MM.1S (cell line): ENCODE measurements at regions not wholly inside any gene's neighbourhood (a gene's known extent, or its start where the extent isn't known, plus 50 kb on each side); places are given as distances from the start of the nearest gene placed in this dataset.

Experiments
- DNase-seq: peaks from one replicate; pipeline ENCODE4 v3.0.0-alpha.2; 2015
- H2AFZ ChIP-seq: fragments of 300-600 bp; sonication (generic); 2 replicates; pipeline ENCODE4 v1.6.0; 2016; ENCODE audit warnings: antibody characterized with exemption, low read length
- H3F3A ChIP-seq: fragments of 300-600 bp; sonication (generic); 2 replicates; pipeline ENCODE4 v1.6.1; 2016; ENCODE audit warnings: mild to moderate bottlenecking, antibody characterized with exemption, low read length, moderate library complexity, mixed read lengths; ENCODE audit not compliant: insufficient read depth
- H3K27ac ChIP-seq: fragments of 300-600 bp; sonication (generic); 2 replicates; pipeline ENCODE4 v1.5.1; 2016; ENCODE audit warnings: mild to moderate bottlenecking, low read length
- H3K27me3 ChIP-seq: fragments of 300-600 bp; sonication (generic); replicated peaks from 2 replicates; pipeline ENCODE4 v1.6.0; 2016; ENCODE audit warnings: low read length; ENCODE audit not compliant: insufficient read depth
- H3K36me3 ChIP-seq: fragments of 300-600 bp; sonication (generic); replicated peaks from 2 replicates; pipeline ENCODE4 v1.6.1; 2016; ENCODE audit warnings: mild to moderate bottlenecking, low read length, mixed read lengths; ENCODE audit not compliant: insufficient read depth
- H3K4me1 ChIP-seq: fragments of 300-600 bp; sonication (generic); 2 replicates; pipeline ENCODE4 v1.6.1; 2016; ENCODE audit warnings: low read length, mixed read lengths
- H3K4me2 ChIP-seq: fragments of 300-600 bp; sonication (generic); 2 replicates; pipeline ENCODE4 v1.6.0; 2016; ENCODE audit warnings: low read depth, low read length
- H3K4me3 ChIP-seq: fragments of 300-600 bp; sonication (generic); 2 replicates; pipeline ENCODE4 v1.5.1; 2016; ENCODE audit warnings: low read length, mixed read lengths
- H3K79me2 ChIP-seq: fragments of 300-600 bp; sonication (generic); 2 replicates; pipeline ENCODE4 v1.6.1; 2016; ENCODE audit warnings: mixed run types, low read length, mixed read lengths
- H3K9ac ChIP-seq: fragments of 300-600 bp; sonication (generic); 2 replicates; pipeline ENCODE4 v1.6.1; 2016; ENCODE audit warnings: low read length, mixed read lengths
- H3K9me2 ChIP-seq: fragments of 300-600 bp; sonication (generic); replicated peaks from 2 replicates; pipeline ENCODE4 v1.6.1; 2016; ENCODE audit warnings: mild to moderate bottlenecking, low read length, mixed read lengths; ENCODE audit not compliant: insufficient read depth
- H3K9me3 ChIP-seq: fragments of 300-600 bp; sonication (generic); replicated peaks from 2 replicates; pipeline ENCODE4 v1.6.1; 2016; ENCODE audit warnings: mild to moderate bottlenecking, low read length, mixed read lengths; ENCODE audit not compliant: insufficient read depth
- H4K20me1 ChIP-seq: fragments of 300-600 bp; sonication (generic); 2 replicates; pipeline ENCODE4 v1.6.1; 2016; ENCODE audit warnings: mild to moderate bottlenecking, low read length, moderate library complexity, mixed read lengths; ENCODE audit not compliant: insufficient read depth
- EZH2 ChIP-seq: fragments of 300-600 bp; sonication (generic); optimal IDR thresholded peaks from 2 replicates; pipeline ENCODE3; 2017; ENCODE audit warnings: low read depth, mild to moderate bottlenecking, antibody characterized with exemption, low read length, mixed read lengths
- EZH2phosphoT487 ChIP-seq: fragments of 300-600 bp; sonication (generic); IDR thresholded peaks from 2 replicates; pipeline ENCODE4 v1.6.1; 2018; ENCODE audit warnings: antibody characterized with exemption, low read length
- TF ChIP-seq, protein P1 (sequence below): fragments of 300-600 bp; sonication (generic); IDR thresholded peaks from 2 replicates; pipeline ENCODE4 v1.5.1; 2016; ENCODE audit warnings: antibody characterized with exemption, low read length, mixed read lengths

DNA sequence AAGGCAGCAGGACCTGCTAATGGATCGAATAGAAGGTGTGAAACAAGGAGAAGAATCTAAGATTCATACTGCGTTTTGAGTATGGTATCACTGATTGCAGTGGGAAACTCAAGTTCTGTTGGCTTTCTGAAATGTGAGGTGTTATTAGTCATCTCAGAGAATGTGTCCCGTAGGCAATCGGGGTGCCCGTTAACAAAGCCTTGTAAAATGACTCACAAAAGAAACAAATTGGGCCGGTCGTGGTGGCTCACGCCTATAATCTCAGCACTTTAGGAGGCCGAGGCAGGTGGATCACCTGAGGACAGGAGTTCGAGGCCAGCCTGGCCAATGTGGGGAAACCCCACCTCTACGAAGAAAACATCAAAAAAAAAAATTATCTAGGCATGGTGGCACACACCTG lies 118.2 kb upstream of the C7orf33 start:
- Histone ChIP-seq H3K27ac (no peak overlapping the region), H3K4me2 (no peak overlapping the region), H3K9me2 (no peaks in the 10 kb centered on the region), H3K36me3 (no peaks in the 10 kb centered on the region), H3F3A (no peaks in the 10 kb centered on the region), H4K20me1 (no peaks in the 10 kb centered on the region), H2AFZ (no peak overlapping the region), H3K4me3 (no peak overlapping the region), H3K9me3 (no peaks in the 10 kb centered on the region), H3K4me1 (no peaks in the 10 kb centered on the region), H3K9ac (no peak overlapping the region), H3K79me2 (no peaks in the 10 kb centered on the region), H3K27me3 (no peaks in the 10 kb centered on the region)
- DNase-seq, result no peak
- TF ChIP-seq, protein P1, sequence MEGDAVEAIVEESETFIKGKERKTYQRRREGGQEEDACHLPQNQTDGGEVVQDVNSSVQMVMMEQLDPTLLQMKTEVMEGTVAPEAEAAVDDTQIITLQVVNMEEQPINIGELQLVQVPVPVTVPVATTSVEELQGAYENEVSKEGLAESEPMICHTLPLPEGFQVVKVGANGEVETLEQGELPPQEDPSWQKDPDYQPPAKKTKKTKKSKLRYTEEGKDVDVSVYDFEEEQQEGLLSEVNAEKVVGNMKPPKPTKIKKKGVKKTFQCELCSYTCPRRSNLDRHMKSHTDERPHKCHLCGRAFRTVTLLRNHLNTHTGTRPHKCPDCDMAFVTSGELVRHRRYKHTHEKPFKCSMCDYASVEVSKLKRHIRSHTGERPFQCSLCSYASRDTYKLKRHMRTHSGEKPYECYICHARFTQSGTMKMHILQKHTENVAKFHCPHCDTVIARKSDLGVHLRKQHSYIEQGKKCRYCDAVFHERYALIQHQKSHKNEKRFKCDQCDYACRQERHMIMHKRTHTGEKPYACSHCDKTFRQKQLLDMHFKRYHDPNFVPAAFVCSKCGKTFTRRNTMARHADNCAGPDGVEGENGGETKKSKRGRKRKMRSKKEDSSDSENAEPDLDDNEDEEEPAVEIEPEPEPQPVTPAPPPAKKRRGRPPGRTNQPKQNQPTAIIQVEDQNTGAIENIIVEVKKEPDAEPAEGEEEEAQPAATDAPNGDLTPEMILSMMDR, result no peak
- TF ChIP-seq EZH2phosphoT487 (no peak), EZH2 (no peak)

DNA sequence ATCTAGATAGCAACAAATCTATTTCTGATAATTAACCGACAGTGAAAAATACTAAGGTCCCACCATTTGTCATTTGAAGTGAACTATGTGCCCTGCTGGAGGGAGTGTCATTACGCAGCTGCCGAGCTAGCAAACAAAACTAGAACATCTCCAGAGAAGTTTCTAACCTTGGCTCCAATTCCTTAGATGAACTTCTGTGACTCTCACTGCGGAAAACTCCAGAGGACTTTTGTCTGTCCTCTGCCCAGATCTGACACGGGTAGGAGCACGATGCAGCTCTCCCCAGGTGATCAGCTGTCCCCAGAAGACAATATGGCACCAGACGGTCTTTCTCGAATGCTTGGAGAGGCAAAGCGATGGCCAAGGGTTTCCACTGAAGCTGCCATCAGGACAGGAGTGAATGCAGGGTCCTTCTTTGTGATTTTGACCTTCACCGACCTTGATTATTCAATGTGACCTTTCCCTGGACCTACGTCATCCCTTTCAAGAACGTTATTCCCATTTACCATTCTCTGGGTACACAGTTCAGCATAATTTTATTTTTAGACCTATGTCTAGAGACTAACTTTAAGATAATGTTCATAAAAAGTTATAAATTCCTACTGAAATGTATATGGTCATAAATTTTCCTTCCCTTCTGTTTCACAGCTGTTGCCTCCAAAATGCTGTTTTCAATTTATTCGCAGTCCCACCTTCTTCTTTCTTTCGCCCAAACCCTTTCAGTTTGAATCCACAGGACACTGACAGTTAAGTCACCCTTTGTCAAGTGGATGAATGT lies 116.7 kb upstream of the C7orf33 start:
- H3K27ac ChIP-seq, result no peak overlapping the region
- no peaks in the 10 kb centered on the region for H3K79me2 ChIP-seq
- H3K36me3 ChIP-seq, result no peaks in the 10 kb centered on the region
- no peaks in the 10 kb centered on the region for H3K9me2 ChIP-seq
- no peaks in the 10 kb centered on the region for H3K27me3 ChIP-seq
- H2AFZ ChIP-seq, result no peak overlapping the region
- no peaks in the 10 kb centered on the region for H3K4me1 ChIP-seq
- no peak overlapping the region for H3K4me3 ChIP-seq
- no peaks in the 10 kb centered on the region for H3F3A ChIP-seq
- no peaks in the 10 kb centered on the region for H3K9me3 ChIP-seq
- H4K20me1 ChIP-seq, result no peaks in the 10 kb centered on the region
- H3K4me2 ChIP-seq, result no peak overlapping the region
- H3K9ac ChIP-seq, result no peak overlapping the region
- TF ChIP-seq EZH2 (no peak), EZH2phosphoT487 (no peak)
- TF ChIP-seq, protein P1, result no peak
- no peak for DNase-seq

DNA sequence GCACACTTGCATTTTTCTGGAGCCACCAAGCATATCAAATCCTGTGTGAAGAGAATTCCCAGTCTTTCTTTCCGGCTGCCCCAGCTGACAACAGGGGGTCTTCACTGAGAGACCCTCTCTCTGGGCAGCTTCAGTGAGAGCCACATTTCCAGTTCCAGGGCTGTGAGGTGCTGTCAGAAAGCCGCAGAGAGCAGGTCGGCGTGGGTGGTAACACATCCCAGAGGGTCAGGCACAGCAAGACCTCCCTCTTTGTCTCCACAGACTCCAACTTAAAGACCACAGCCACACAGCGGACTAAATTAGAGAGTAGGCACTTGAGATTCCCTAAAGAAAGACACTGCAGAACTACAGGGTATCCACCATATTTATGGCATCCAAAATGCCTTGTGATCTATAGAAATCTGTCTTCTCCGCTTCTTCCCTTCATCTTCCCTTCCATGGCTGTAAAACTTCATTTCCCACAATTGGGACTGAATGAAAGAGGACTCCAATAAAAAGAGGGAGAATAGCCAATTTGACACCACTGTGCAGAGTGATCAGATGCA lies 116.0 kb upstream of the C7orf33 start:
- Histone ChIP-seq H3K36me3 (no peaks in the 10 kb centered on the region), H3K27me3 (no peaks in the 10 kb centered on the region), H3K9me2 (no peaks in the 10 kb centered on the region), H3K4me2 (no peak overlapping the region), H3K9ac (no peak overlapping the region), H3K9me3 (no peaks in the 10 kb centered on the region), H3K79me2 (no peaks in the 10 kb centered on the region), H3K4me1 (no peaks in the 10 kb centered on the region), H4K20me1 (no peaks in the 10 kb centered on the region), H3K27ac (no peak overlapping the region), H2AFZ (no peak overlapping the region), H3K4me3 (no peak overlapping the region), H3F3A (no peaks in the 10 kb centered on the region)
- TF ChIP-seq EZH2phosphoT487 (no peak), EZH2 (no peak)
- TF ChIP-seq, protein P1, result no peak
- DNase-seq, result no peak
